HCT116 (cell line): ENCODE measurements at regions not wholly inside any gene's neighbourhood (a gene's known extent, or its start where the extent isn't known, plus 50 kb on each side); places are given as distances from the start of the nearest gene placed in this dataset.

ENCODE experiments used
- ATAC-seq: fragments of 200-7000 bp; cut with Tn5 transposase; 2 replicates; pipeline ENCODE4 v1.9.1; 2020; ENCODE audit warnings: mild to moderate bottlenecking, moderate library complexity
- BruUV-seq: library from RNA; stranded (reverse); fragments of 400-500 nt; replicated peaks from 2 replicates; lab custom pipeline; 2021; lab: Mats Ljungman, UMichigan
- CTCF ChIA-PET: fragments of 300-600 bp; sonication (Branson Sonifier 250); formaldehyde crosslinking; loops from one replicate; lab custom pipeline; 2021; ENCODE audit warnings: antibody characterized with exemption; lab: Charles Lee
- POLR2A ChIA-PET: fragments of 300-600, 350-600 bp; sonication (Branson Sonifier 250); formaldehyde crosslinking; loops from one replicate; lab custom pipeline; 2021; ENCODE audit warnings: antibody characterized with exemption; lab: Charles Lee
- RAD21 ChIA-PET, 2 experiments: fragments of 300-600 bp; sonication (Branson Sonifier 250); formaldehyde crosslinking; loops; one replicate each; lab custom pipeline; 2023; ENCODE audit warnings: low total read pairs in 2 of 2; ENCODE audit not compliant: uncharacterized antibody in 2 of 2, unreplicated experiment in 2 of 2, low non-redundant PET in 1 of 2; lab: Charles Lee
- DNase-seq: peaks from one replicate; pipeline ENCODE4 v3.0.0-alpha.2; 2010; ENCODE audit warnings: low read depth, low spot score
- H2AFZ ChIP-seq: fragments of 200-600 bp; shearing (Covaris generic), sonication (generic); 2 replicates; pipeline ENCODE4 v1.6.1; 2017; ENCODE audit warnings: low read depth, mixed run types, mixed read lengths, antibody characterized with exemption, low read length; ENCODE audit not compliant: poor library complexity, severe bottlenecking
- H3K27ac ChIP-seq: 2 replicates; pipeline ENCODE4 v1.5.1; 2012; ENCODE audit warnings: low read depth, low read length
- H3K27me3 ChIP-seq: fragments of 200-600 bp; sonication (generic); 2 replicates; pipeline ENCODE4 v1.6.1; 2016; ENCODE audit warnings: mixed run types, low read length, mixed read lengths; ENCODE audit not compliant: insufficient read depth
- H3K36me3 ChIP-seq, 2 experiments: fragments of 200-500 bp in 1 of 2; fragments of 200-600 bp in 1 of 2; sonication (Bioruptor generic) in 1 of 2; sonication (generic) in 1 of 2; 2 replicates each; pipeline versions ENCODE4 v1.5.1 to v1.6.1; 2014 to 2016; ENCODE audit warnings: low read length in 2 of 2, inconsistent platforms in 1 of 2, mixed read lengths in 1 of 2, mixed run types in 1 of 2; ENCODE audit not compliant: insufficient read depth in 2 of 2, control insufficient read depth in 1 of 2
- H3K4me1 ChIP-seq, 2 experiments: fragments of 200-600 bp in 1 of 2; sonication (generic) in 1 of 2; 2 replicates each; pipeline versions ENCODE4 v1.5.1 to v1.6.1; 2012 to 2017; ENCODE audit warnings: low read length in 2 of 2, inconsistent platforms in 1 of 2, mild to moderate bottlenecking in 1 of 2, mixed read lengths in 1 of 2, mixed run types in 1 of 2, moderate library complexity in 1 of 2; ENCODE audit not compliant: insufficient read depth in 2 of 2, control insufficient read depth in 1 of 2
- H3K4me2 ChIP-seq: fragments of 200-600 bp; sonication (generic); 2 replicates; pipeline ENCODE4 v1.6.1; 2017; ENCODE audit warnings: mixed run types, low read length, mixed read lengths
- H3K4me3 ChIP-seq, 2 experiments: fragments of 200-600 bp in 1 of 2; sonication (generic) in 1 of 2; replicated peaks in 1 of 2; 2 replicates each; pipeline ENCODE4 v1.5.1; 2011 to 2016; ENCODE audit warnings: low read length in 2 of 2, control low read depth in 1 of 2, low read depth in 1 of 2, mild to moderate bottlenecking in 1 of 2, mixed read lengths in 1 of 2, mixed run types in 1 of 2
- H3K79me2 ChIP-seq: fragments of 200-600 bp; sonication (generic); 2 replicates; pipeline ENCODE4 v1.6.1; 2017; ENCODE audit warnings: mild to moderate bottlenecking, mixed run types, low read length, moderate library complexity, mixed read lengths; ENCODE audit not compliant: insufficient read depth
- H3K9ac ChIP-seq: fragments of 200-600 bp; sonication (generic); 2 replicates; pipeline ENCODE4 v1.6.1; 2016; ENCODE audit warnings: low read length, mixed read lengths
- H3K9me2 ChIP-seq: fragments of 200-600 bp; sonication (generic), shearing (Covaris generic); 2 replicates; pipeline ENCODE4 v1.6.1; 2017; ENCODE audit warnings: mixed run types, mild to moderate bottlenecking, moderate library complexity; ENCODE audit not compliant: insufficient read depth
- H3K9me3 ChIP-seq, 2 experiments: fragments of 200-500 bp in 1 of 2; fragments of 200-600 bp in 1 of 2; sonication (Bioruptor generic) in 1 of 2; sonication (generic) in 1 of 2; 2 replicates each; pipeline ENCODE4 v1.6.1; 2014 to 2017; ENCODE audit warnings: low read length in 2 of 2, mixed read lengths in 2 of 2, inconsistent platforms in 1 of 2, low read depth in 1 of 2, mild to moderate bottlenecking in 1 of 2, mixed run types in 1 of 2, moderate library complexity in 1 of 2; ENCODE audit not compliant: control insufficient read depth in 1 of 2, insufficient read depth in 1 of 2
- H4K20me1 ChIP-seq: fragments of 200-600 bp; sonication (generic), shearing (Covaris generic); 2 replicates; pipeline ENCODE4 v1.6.1; 2017; ENCODE audit warnings: mixed run types, mild to moderate bottlenecking, moderate library complexity; ENCODE audit not compliant: insufficient read depth
- CBX3 ChIP-seq: IDR thresholded peaks from 2 replicates; pipeline ENCODE4 v1.6.1; 2012; ENCODE audit warnings: low read depth
- EGR1 ChIP-seq: IDR thresholded peaks from 2 replicates; pipeline ENCODE4 v1.6.1; 2012; ENCODE audit warnings: low read depth
- EZH2 ChIP-seq: fragments of 200-600 bp; sonication (generic); IDR thresholded peaks from 2 replicates; pipeline ENCODE4 v1.6.1; 2017; ENCODE audit warnings: antibody characterized with exemption, mixed run types
- EZH2phosphoT487 ChIP-seq: fragments of 200-600 bp; IDR thresholded peaks from 2 replicates; pipeline ENCODE4 v1.6.1; 2018; ENCODE audit warnings: antibody characterized with exemption, borderline replicate concordance
- JUND ChIP-seq: IDR thresholded peaks from 2 replicates; pipeline ENCODE4 v1.6.1; 2012
- MAX ChIP-seq: IDR thresholded peaks from 2 replicates; pipeline ENCODE4 v1.6.1; 2012
- POLR2AphosphoS5 ChIP-seq: IDR thresholded peaks from 2 replicates; pipeline ENCODE4 v1.6.1; 2011; ENCODE audit warnings: mild to moderate bottlenecking, low read depth, low read length, moderate library complexity
- SP1 ChIP-seq: IDR thresholded peaks from 2 replicates; pipeline ENCODE4 v1.6.1; 2012; ENCODE audit warnings: low read depth
- SRF ChIP-seq: IDR thresholded peaks from 2 replicates; pipeline ENCODE4 v1.6.1; 2012; ENCODE audit warnings: low read depth
- TCF7L2 ChIP-seq: IDR thresholded peaks from 2 replicates; pipeline ENCODE4 v1.7.0; 2011; ENCODE audit warnings: borderline replicate concordance, inconsistent platforms; ENCODE audit not compliant: insufficient read depth, insufficient read length; ENCODE audit errors: extremely low read depth
- ZBTB33 ChIP-seq: IDR thresholded peaks from 2 replicates; pipeline ENCODE4 v1.6.1; 2011; ENCODE audit warnings: mild to moderate bottlenecking, low read length, moderate library complexity; ENCODE audit not compliant: insufficient replicate concordance; ENCODE audit errors: extremely low read depth
- intact Hi-C: fragments of 100-400 bp; cut with micrococcal nuclease; formaldehyde crosslinking; loops from 2 replicates; pipeline ENCODE4 v1.10.0; 2022
- TF ChIP-seq, protein P1 (sequence below), 3 experiments: fragments of 200-600 bp in 1 of 3; sonication (generic) in 1 of 3; IDR thresholded peaks in 2 of 3; conservative IDR thresholded peaks in 1 of 3; 2 replicates each; pipeline ENCODE4 v1.5.1; 2012 to 2017; ENCODE audit warnings: low read depth in 2 of 3, low read length in 2 of 3, antibody characterized with exemption in 1 of 3, borderline replicate concordance in 1 of 3, control low read depth in 1 of 3, mild to moderate bottlenecking in 1 of 3, mixed read lengths in 1 of 3, mixed run types in 1 of 3, moderate library complexity in 1 of 3; ENCODE audit not compliant: insufficient read depth in 1 of 3

DNA sequence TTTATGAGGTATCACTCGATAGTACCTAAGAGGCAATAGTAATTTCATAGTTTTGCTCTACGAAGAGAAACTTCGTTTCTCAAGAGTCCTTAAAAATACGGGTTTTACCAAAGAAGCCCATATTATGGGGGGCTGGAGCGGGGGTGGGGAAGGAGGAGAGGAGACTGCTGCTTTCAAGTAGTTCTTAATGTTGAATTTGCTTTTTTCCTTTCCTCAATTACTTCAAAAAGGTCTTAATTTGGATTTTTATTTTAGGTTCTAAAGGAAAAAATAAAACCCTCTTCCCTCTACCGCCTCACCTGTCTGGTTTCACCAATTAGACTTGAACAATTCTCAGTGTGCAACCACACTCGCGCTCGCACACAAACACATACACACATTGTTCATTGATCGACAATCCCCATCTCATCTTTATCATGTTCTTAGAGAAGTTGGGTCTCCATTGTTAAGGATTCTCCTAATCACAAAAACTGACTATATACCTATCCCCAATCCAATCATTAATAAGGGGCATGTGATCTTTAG is 97.2 kb downstream of the HFE start:
- intact Hi-C loops = no loop called here
- Histone ChIP-seq H4K20me1 (no peaks in the 10 kb centered on the region), H3K79me2 (no peaks in the 10 kb centered on the region), H3K4me2 (no peak overlapping the region), H2AFZ (no peak overlapping the region), H3K27me3 (no peaks in the 10 kb centered on the region), H3K9me2 (no peaks in the 10 kb centered on the region), H3K27ac (no peak overlapping the region), H3K36me3 (no peaks in the 10 kb centered on the region), H3K4me3 (no peak overlapping the region), H3K9me3 (no peaks in the 10 kb centered on the region), H3K4me1 (peaks cover 3 to 18% of the 10 kb centered on the region in 2 experiments; a peak in 3 of 4 replicates), H3K9ac (no peak overlapping the region)
- ATAC-seq = no peak
- DNase-seq = no peak
- ChIA-PET RAD21 (interaction anchor here (0.6 to 0.7 kb wide), 2 partner anchors 10 to 101 kb away, joined by 3 to 10 read pairs; a partner anchor contains a TSS), POLR2A (interaction anchor here (1.0 to 2.4 kb wide), 4 partner anchors 10 to 60 kb away, joined by 3 to 9 read pairs (median 4); a partner anchor contains a TSS), CTCF (no interaction called here)
- BruUV-seq = no TSS peak
- TF ChIP-seq ZBTB33 (no peak), JUND (no peak), SP1 (no peak), MAX (no peak), EZH2 (no peak)

- no peaks in the 10 kb centered on the region for H3K79me2 ChIP-seq
- ATAC-seq (no peak), DNase-seq (no peak)
- no peaks in the 10 kb centered on the region for H3K27me3 ChIP-seq
- H3K4me3 ChIP-seq = no peak overlapping the region
- intact Hi-C loops = no loop called here
- ChIA-PET POLR2A (interaction anchor here (1.0 to 2.4 kb wide), 4 partner anchors 11 to 61 kb away, joined by 3 to 9 read pairs (median 4); a partner anchor contains a TSS), CTCF (no interaction called here), RAD21 (interaction anchor here in 1 of 2 experiments (0.6 kb wide), 1 partner anchor 11 kb away, joined by 3 read pairs; no protein-coding TSS in a partner anchor)
- no peak overlapping the region for H3K27ac ChIP-seq
- H3K4me2 ChIP-seq = no peak overlapping the region
- no peak overlapping the region for H2AFZ ChIP-seq
- H3K9me3 ChIP-seq = no peaks in the 10 kb centered on the region
- H4K20me1 ChIP-seq = no peaks in the 10 kb centered on the region
- H3K9ac ChIP-seq = no peak overlapping the region
- BruUV-seq = no TSS peak
- H3K36me3 ChIP-seq = no peaks in the 10 kb centered on the region
- no peaks in the 10 kb centered on the region for H3K9me2 ChIP-seq
- H3K4me1 ChIP-seq = peaks cover 9 to 24% of the 10 kb centered on the region in 2 experiments
- TF ChIP-seq MAX (no peak), EGR1 (no peak), ZBTB33 (no peak), CBX3 (no peak), TCF7L2 (no peak), EZH2phosphoT487 (no peak), SRF (no peak), POLR2AphosphoS5 (no peak)
- TF ChIP-seq, protein P1, sequence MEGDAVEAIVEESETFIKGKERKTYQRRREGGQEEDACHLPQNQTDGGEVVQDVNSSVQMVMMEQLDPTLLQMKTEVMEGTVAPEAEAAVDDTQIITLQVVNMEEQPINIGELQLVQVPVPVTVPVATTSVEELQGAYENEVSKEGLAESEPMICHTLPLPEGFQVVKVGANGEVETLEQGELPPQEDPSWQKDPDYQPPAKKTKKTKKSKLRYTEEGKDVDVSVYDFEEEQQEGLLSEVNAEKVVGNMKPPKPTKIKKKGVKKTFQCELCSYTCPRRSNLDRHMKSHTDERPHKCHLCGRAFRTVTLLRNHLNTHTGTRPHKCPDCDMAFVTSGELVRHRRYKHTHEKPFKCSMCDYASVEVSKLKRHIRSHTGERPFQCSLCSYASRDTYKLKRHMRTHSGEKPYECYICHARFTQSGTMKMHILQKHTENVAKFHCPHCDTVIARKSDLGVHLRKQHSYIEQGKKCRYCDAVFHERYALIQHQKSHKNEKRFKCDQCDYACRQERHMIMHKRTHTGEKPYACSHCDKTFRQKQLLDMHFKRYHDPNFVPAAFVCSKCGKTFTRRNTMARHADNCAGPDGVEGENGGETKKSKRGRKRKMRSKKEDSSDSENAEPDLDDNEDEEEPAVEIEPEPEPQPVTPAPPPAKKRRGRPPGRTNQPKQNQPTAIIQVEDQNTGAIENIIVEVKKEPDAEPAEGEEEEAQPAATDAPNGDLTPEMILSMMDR (IDR thresholded peaks at IDR 0.05 in 2 of 3, conservative IDR thresholded peaks at IDR 0.05 in 1 of 3; ENCODE audit: borderline replicate concordance in 1 of 3, insufficient read depth in 1 of 3, low read depth in 2 of 3, low read length in 2 of 3) = no peak
Measured at GRCh38 chr6:26185004-26185403, 97.8 kb downstream of the HFE start.
